Choroid plexus epithelial cell (primary cell): ENCODE measurements at regions not wholly inside any gene's neighbourhood (a gene's known extent, or its start where the extent isn't known, plus 50 kb on each side); places are given as distances from the start of the nearest gene placed in this dataset.
"Not testable (repeated sequence)": the region's sequence is repeated elsewhere in the genome, so short reads cannot be mapped to it uniquely, and the experiment has no call there.

ENCODE experiments used
- DNase-seq: peaks from one replicate; pipeline ENCODE4 v3.0.0-alpha.2; 2010; ENCODE audit warnings: low read depth
- H3K4me3 ChIP-seq: 2 replicates; pipeline ENCODE4 v1.5.1; 2011; ENCODE audit warnings: low read depth, mild to moderate bottlenecking, control low read depth, low read length, moderate library complexity
- CTCF ChIP-seq: conservative IDR thresholded peaks from 2 replicates; pipeline ENCODE4 v1.5.1; 2011; ENCODE audit warnings: low read depth, mild to moderate bottlenecking, control low read depth, inconsistent platforms, low read length, moderate library complexity

- no peak for DNase-seq
- TF ChIP-seq CTCF: no peak
- no peak overlapping the region for H3K4me3 ChIP-seq
Observed at GRCh38 chr10:52571018-52571417, 201.6 kb downstream of the MBL2 start.

GRCh38 chr10:52571516-52572182 is 200.9 kb downstream of the MBL2 start:
- TF ChIP-seq CTCF: no peak
- DNase-seq: no peak
- H3K4me3 ChIP-seq: no peak overlapping the region

- TF ChIP-seq CTCF: no peak
- H3K4me3 ChIP-seq: no peak overlapping the region
- no peak for DNase-seq
Observed at GRCh38 chr10:52573347-52573746, 199.2 kb downstream of the MBL2 start.

- no peak for TF ChIP-seq CTCF
- no peak for DNase-seq
- no peak overlapping the region for H3K4me3 ChIP-seq
Observed at GRCh38 chr10:52574697-52575096, 197.9 kb downstream of the MBL2 start.

- TF ChIP-seq CTCF: no peak
- DNase-seq: no peak
Observed at GRCh38 chr10:52577047-52577446, 195.5 kb downstream of the MBL2 start.

GRCh38 chr10:52578871-52579405 is 193.6 kb downstream of the MBL2 start:
- no peak for TF ChIP-seq CTCF
- DNase-seq: peak; percentile 89
- no peak overlapping the region for H3K4me3 ChIP-seq

More at GRCh38 chr10:52577047-52577446, 195.5 kb downstream of the MBL2 start:
- H3K4me3 ChIP-seq: no peak overlapping the region

- not testable (repeated sequence) for DNase-seq, H3K4me3 ChIP-seq
Observed at GRCh38 chr10:52581636-52582035, 190.9 kb downstream of the MBL2 start.
